BLaER1 (cell line): ENCODE measurements at regions not wholly inside any gene's neighbourhood (a gene's known extent, or its start where the extent isn't known, plus 50 kb on each side); places are given as distances from the start of the nearest gene placed in this dataset.
"Not testable (repeated sequence)": the region's sequence is repeated elsewhere in the genome, so short reads cannot be mapped to it uniquely, and the experiment has no call there.

ENCODE experiments used
- H3K27ac ChIP-seq: shearing (Covaris generic); formaldehyde crosslinking; 2 replicates; pipeline ENCODE4 v1.8.1; 2022
- H3K27me3 ChIP-seq: shearing (Covaris generic); formaldehyde crosslinking; 2 replicates; pipeline ENCODE4 v1.8.1; 2022
- H3K36me3 ChIP-seq: shearing (Covaris generic); formaldehyde crosslinking; 2 replicates; pipeline ENCODE4 v1.8.1; 2022
- H3K4me1 ChIP-seq: shearing (Covaris generic); formaldehyde crosslinking; 2 replicates; pipeline ENCODE4 v1.8.1; 2022
- H3K4me2 ChIP-seq: shearing (Covaris generic); formaldehyde crosslinking; 2 replicates; pipeline ENCODE4 v1.8.1; 2022
- H3K4me3 ChIP-seq: shearing (Covaris generic); formaldehyde crosslinking; 2 replicates; pipeline ENCODE4 v1.8.1; 2022
- H3K9ac ChIP-seq: shearing (Covaris generic); formaldehyde crosslinking; 2 replicates; pipeline ENCODE4 v1.8.1; 2022
- H3K9me3 ChIP-seq: shearing (Covaris generic); formaldehyde crosslinking; 2 replicates; pipeline ENCODE4 v1.8.1; 2022
- H4K20me1 ChIP-seq: shearing (Covaris generic); formaldehyde crosslinking; 2 replicates; pipeline ENCODE4 v1.8.1; 2022
- Cebpa-rat ChIP-seq: shearing (Covaris generic); IDR thresholded peaks from 2 replicates; pipeline ENCODE4 v1.8.1; 2022

- H3K27ac ChIP-seq, result no peak overlapping the region
- H3K27me3 ChIP-seq, result no peaks in the 10 kb centered on the region
- no peak overlapping the region for H3K4me2 ChIP-seq
- no peaks in the 10 kb centered on the region for H3K4me1 ChIP-seq
- no peak overlapping the region for H3K9ac ChIP-seq
- no peaks in the 10 kb centered on the region for H3K36me3 ChIP-seq
- H4K20me1 ChIP-seq, result no peaks in the 10 kb centered on the region
- H3K9me3 ChIP-seq, result peaks cover 6% of the 10 kb centered on the region
- no peak for TF ChIP-seq Cebpa-rat
- no peak overlapping the region for H3K4me3 ChIP-seq
Measured at GRCh38 chr13:54799621-54800226, 1771.1 kb downstream of the OLFM4 start.

- Histone ChIP-seq H3K9ac (no peak overlapping the region), H4K20me1 (no peaks in the 10 kb centered on the region), H3K4me1 (no peaks in the 10 kb centered on the region), H3K4me3 (no peak overlapping the region), H3K27ac (no peak overlapping the region), H3K4me2 (no peak overlapping the region), H3K36me3 (no peaks in the 10 kb centered on the region), H3K9me3 (peaks cover 6% of the 10 kb centered on the region), H3K27me3 (no peaks in the 10 kb centered on the region)
- TF ChIP-seq Cebpa-rat, result no peak
Measured at GRCh38 chr13:54802226-54802625, 1773.6 kb downstream of the OLFM4 start.

DNA sequence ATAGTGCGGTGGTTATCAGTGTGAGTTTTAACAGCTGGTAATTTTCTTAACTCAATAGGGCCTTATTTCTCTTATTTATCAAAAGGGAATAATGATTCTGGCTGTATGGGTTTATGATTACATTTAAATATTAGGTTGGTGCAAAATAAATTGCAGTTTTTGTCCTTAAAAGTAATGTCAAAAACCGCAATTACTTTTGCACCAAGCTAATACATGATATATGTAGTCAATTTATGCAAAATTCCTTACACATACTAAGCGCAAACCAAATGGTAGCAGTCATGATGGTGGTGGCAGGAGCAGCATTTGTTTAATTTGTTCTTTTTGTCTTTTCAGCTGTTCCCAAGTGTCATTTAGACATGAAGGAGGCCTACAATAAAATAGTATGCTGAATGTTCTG, 1777.1 kb downstream of the OLFM4 start:
- no peaks in the 10 kb centered on the region for H3K27me3 ChIP-seq

DNA sequence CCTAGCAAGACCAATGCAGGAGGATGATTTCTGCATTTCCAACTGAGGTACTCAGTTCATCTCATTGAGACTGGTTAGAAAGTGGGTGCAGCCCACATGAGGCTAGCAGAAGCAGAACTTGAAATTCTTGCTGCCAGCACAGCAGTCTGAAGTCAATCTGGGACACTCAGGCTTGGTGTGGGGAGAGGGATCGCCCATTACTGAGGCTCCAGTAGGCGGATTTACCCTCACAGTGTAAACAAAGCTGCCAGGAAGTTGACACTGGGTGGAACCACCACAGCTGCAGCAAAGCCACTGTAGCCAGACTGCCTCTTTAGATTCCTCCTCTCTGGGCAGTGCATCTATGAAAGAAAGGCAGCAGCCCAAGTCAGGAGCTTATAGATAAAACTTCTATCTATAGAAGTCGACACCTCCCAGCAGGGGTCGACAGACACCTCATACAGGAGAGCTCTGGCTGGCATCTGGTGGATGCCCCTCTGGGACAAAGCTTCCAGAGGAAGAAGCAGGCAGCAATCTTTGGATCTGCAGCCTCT, 1793.4 kb downstream of the OLFM4 start:
- H3K27me3 ChIP-seq, H3K27ac ChIP-seq, H4K20me1 ChIP-seq, H3K9ac ChIP-seq, H3K4me2 ChIP-seq, H3K9me3 ChIP-seq, H3K4me1 ChIP-seq, H3K4me3 ChIP-seq, H3K36me3 ChIP-seq: not testable (repeated sequence)

More for the DNA sequence above, 1777.1 kb downstream of the OLFM4 start:
- H3K27ac ChIP-seq, result no peak overlapping the region
- no peak overlapping the region for H3K4me2 ChIP-seq
- H3K9ac ChIP-seq, result no peak overlapping the region
- no peaks in the 10 kb centered on the region for H3K36me3 ChIP-seq
- H4K20me1 ChIP-seq, result no peaks in the 10 kb centered on the region
- H3K4me3 ChIP-seq, result no peak overlapping the region
- no peaks in the 10 kb centered on the region for H3K9me3 ChIP-seq
- no peak for TF ChIP-seq Cebpa-rat
- no peaks in the 10 kb centered on the region for H3K4me1 ChIP-seq

DNA sequence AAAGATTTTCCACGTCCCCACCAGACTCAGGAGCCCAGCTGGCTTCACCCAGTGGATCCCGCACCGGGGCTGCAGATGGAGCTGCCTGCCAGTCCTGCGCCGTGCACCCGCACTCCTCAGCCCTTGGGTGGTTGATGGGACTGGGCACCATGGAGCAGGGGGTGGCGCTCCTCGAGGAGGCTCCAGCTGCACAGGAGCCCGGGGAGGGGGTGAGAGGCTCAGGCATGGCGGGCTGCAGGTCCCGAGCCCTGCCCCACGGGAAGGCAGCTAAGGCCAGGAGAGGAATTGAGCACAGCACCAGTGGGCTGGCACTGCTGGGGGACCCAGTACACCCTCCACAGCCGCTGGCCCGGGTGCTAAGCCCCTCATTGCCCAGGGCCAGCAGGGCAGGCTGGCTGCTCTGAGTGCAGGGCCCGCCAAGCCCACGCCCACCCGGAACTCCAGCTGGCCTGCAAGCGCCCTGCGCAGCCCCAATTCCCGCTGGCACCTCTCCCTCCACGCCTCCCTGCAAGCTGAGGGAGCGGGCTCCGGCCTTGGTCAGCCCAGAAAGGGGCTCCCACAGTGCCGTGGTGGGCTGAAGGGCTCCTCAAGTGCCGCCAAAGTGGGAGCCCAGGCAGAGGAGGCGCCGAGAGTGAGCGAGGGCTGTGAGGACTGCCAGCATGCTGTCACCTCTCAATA, 1800.9 kb downstream of the OLFM4 start:
- H3K9ac ChIP-seq, H4K20me1 ChIP-seq, H3K9me3 ChIP-seq, H3K27me3 ChIP-seq, H3K4me3 ChIP-seq, H3K36me3 ChIP-seq, H3K4me2 ChIP-seq, H3K27ac ChIP-seq, H3K4me1 ChIP-seq: not testable (repeated sequence)

DNA sequence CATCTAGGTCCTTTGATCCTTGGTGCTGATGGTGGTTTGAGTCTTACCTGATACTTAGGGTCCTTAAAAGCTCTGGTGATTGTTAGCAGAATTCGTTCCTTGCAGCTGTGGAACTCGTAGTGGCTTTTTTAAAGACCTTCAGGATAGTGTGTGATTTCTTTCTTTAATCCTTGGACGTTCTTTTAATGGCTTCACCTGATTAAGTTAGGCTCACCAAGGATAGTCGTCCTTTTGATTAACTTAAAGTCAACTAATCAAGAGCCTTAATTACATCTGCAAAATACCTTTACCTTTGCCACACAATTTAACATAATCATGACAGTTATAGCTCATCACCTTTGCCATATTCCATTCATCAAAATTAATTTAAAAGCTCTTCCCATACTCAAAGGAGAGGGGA, 1807.7 kb downstream of the OLFM4 start:
- Histone ChIP-seq H3K27ac (no peak overlapping the region), H3K4me2 (no peak overlapping the region), H4K20me1 (no peaks in the 10 kb centered on the region), H3K9me3 (no peaks in the 10 kb centered on the region), H3K27me3 (no peaks in the 10 kb centered on the region), H3K36me3 (no peaks in the 10 kb centered on the region), H3K4me3 (no peak overlapping the region), H3K9ac (no peak overlapping the region), H3K4me1 (no peaks in the 10 kb centered on the region)
- TF ChIP-seq Cebpa-rat, result no peak

GRCh38 chr13:54841682-54842081, 1813.1 kb downstream of the OLFM4 start:
- H3K9me3 ChIP-seq, result no peaks in the 10 kb centered on the region
- no peak for TF ChIP-seq Cebpa-rat

GRCh38 chr13:54845351-54845965, 1816.8 kb downstream of the OLFM4 start:
- Histone ChIP-seq H3K36me3 (no peaks in the 10 kb centered on the region), H3K9ac (no peak overlapping the region), H3K4me3 (no peak overlapping the region), H3K4me2 (no peak overlapping the region), H3K27ac (no peak overlapping the region), H3K27me3 (no peaks in the 10 kb centered on the region), H3K9me3 (no peaks in the 10 kb centered on the region), H3K4me1 (no peaks in the 10 kb centered on the region), H4K20me1 (no peaks in the 10 kb centered on the region)
- no peak for TF ChIP-seq Cebpa-rat

More at GRCh38 chr13:54841682-54842081, 1813.1 kb downstream of the OLFM4 start:
- H3K27ac ChIP-seq, result no peak overlapping the region
- H3K4me1 ChIP-seq, result no peaks in the 10 kb centered on the region
- no peak overlapping the region for H3K4me3 ChIP-seq
- H3K4me2 ChIP-seq, result no peak overlapping the region
- no peaks in the 10 kb centered on the region for H3K36me3 ChIP-seq
- no peak overlapping the region for H3K9ac ChIP-seq
- no peaks in the 10 kb centered on the region for H4K20me1 ChIP-seq
- no peaks in the 10 kb centered on the region for H3K27me3 ChIP-seq

GRCh38 chr13:54852831-54853230, 1824.2 kb downstream of the OLFM4 start:
- no peaks in the 10 kb centered on the region for H3K27me3 ChIP-seq
- no peak for TF ChIP-seq Cebpa-rat
- H3K4me1 ChIP-seq, result no peaks in the 10 kb centered on the region
- H3K36me3 ChIP-seq, result no peaks in the 10 kb centered on the region
- H3K4me3 ChIP-seq, result no peak overlapping the region
- H4K20me1 ChIP-seq, result no peaks in the 10 kb centered on the region
- no peak overlapping the region for H3K4me2 ChIP-seq
- no peak overlapping the region for H3K9ac ChIP-seq
- no peak overlapping the region for H3K27ac ChIP-seq
- no peaks in the 10 kb centered on the region for H3K9me3 ChIP-seq

- no peaks in the 10 kb centered on the region for H3K9me3 ChIP-seq
- H3K4me1 ChIP-seq, result no peaks in the 10 kb centered on the region
Measured at GRCh38 chr13:54859827-54860226, 1831.2 kb downstream of the OLFM4 start.

More at GRCh38 chr13:54859827-54860226, 1831.2 kb downstream of the OLFM4 start:
- TF ChIP-seq Cebpa-rat, result no peak
- Histone ChIP-seq H3K4me2 (no peak overlapping the region), H3K27ac (no peak overlapping the region), H3K36me3 (no peaks in the 10 kb centered on the region), H3K4me3 (no peak overlapping the region), H3K27me3 (no peaks in the 10 kb centered on the region), H4K20me1 (no peaks in the 10 kb centered on the region), H3K9ac (no peak overlapping the region)
